Kidney epithelial cell (primary cell): ENCODE measurements at regions not wholly inside any gene's neighbourhood (a gene's known extent, or its start where the extent isn't known, plus 50 kb on each side); places are given as distances from the start of the nearest gene placed in this dataset.

Source experiments
- DNase-seq: peaks from one replicate; pipeline ENCODE4 v3.0.0-alpha.2; 2010; ENCODE audit warnings: low read depth
- H3K27me3 ChIP-seq: 2 replicates; pipeline ENCODE4 v1.6.0; 2011; ENCODE audit warnings: low read length; ENCODE audit not compliant: control insufficient read depth, insufficient read depth
- H3K36me3 ChIP-seq: 2 replicates; pipeline ENCODE4 v1.5.1; 2011; ENCODE audit warnings: low read length; ENCODE audit not compliant: control insufficient read depth, insufficient read depth
- H3K4me3 ChIP-seq: 2 replicates; pipeline ENCODE4 v1.5.1; 2011; ENCODE audit warnings: low read depth, mild to moderate bottlenecking, control low read depth, low read length
- CTCF ChIP-seq: IDR thresholded peaks from 2 replicates; pipeline ENCODE4 v1.5.1; 2011; ENCODE audit warnings: mild to moderate bottlenecking, moderate library complexity, low read length, control low read depth, inconsistent platforms; ENCODE audit not compliant: insufficient read depth, poor library complexity, severe bottlenecking

GRCh38 chr11:13896175-13896980 is 66.1 kb upstream of the SPON1 start:
- TF ChIP-seq CTCF: no peak
- Histone ChIP-seq H3K4me3 (no peak overlapping the region), H3K36me3 (peaks cover 1% of the 10 kb centered on the region), H3K27me3 (no peaks in the 10 kb centered on the region)
- peak; percentile 58 for DNase-seq

GRCh38 chr11:13896981-13897353 is 65.6 kb upstream of the SPON1 start:
- no peak overlapping the region for H3K4me3 ChIP-seq
- H3K36me3 ChIP-seq: peaks cover 1% of the 10 kb centered on the region
- no peak for TF ChIP-seq CTCF
- no peaks in the 10 kb centered on the region for H3K27me3 ChIP-seq
- DNase-seq: no peak

- Histone ChIP-seq H3K36me3 (peaks cover 1% of the 10 kb centered on the region), H3K27me3 (no peaks in the 10 kb centered on the region), H3K4me3 (no peak overlapping the region)
- no peak for TF ChIP-seq CTCF
- DNase-seq: no peak
Measured at GRCh38 chr11:13897646-13898276, 64.8 kb upstream of the SPON1 start.

GRCh38 chr11:13899603-13900002 is 62.9 kb upstream of the SPON1 start:
- no peak overlapping the region for H3K4me3 ChIP-seq
- no peaks in the 10 kb centered on the region for H3K27me3 ChIP-seq
- peaks cover 1% of the 10 kb centered on the region for H3K36me3 ChIP-seq
- no peak for DNase-seq
- no peak for TF ChIP-seq CTCF

DNA sequence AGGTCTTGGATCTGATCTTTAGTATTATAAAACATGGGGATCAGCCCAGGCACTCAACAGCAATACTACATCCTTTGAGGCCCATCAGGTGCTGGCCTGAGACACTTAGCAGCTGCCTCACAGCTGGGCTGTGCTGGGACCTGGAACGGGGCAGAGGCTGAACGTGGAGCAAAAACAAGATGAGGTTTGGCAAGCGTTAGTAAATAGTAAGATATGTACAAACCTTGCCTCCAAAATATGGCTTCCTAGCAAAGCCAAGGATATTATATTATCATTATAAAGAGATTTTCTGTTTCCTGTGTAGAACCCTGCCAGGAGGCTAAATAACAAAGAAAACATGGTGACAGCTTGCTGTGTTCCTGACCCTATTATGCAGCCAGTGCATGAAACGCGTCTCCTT is 60.0 kb upstream of the SPON1 start:
- TF ChIP-seq CTCF: no peak
- Histone ChIP-seq H3K4me3 (no peak overlapping the region), H3K36me3 (peaks cover 1% of the 10 kb centered on the region), H3K27me3 (no peaks in the 10 kb centered on the region)
- no peak for DNase-seq
